Calu3 (cell line): ENCODE measurements at regions not wholly inside any gene's neighbourhood (a gene's known extent, or its start where the extent isn't known, plus 50 kb on each side); places are given as distances from the start of the nearest gene placed in this dataset.

Experiments used
- BruUV-seq: library from RNA; stranded (reverse); fragments of 400-500 nt; replicated peaks from 2 replicates; lab custom pipeline; 2021; lab: Mats Ljungman, UMichigan
- CTCF ChIA-PET: fragments of 300-600 bp; sonication (Branson Sonifier 250); formaldehyde crosslinking; loops from one replicate; lab custom pipeline; 2022; ENCODE audit warnings: antibody characterized with exemption; lab: Charles Lee
- DNase-seq: peaks from one replicate; pipeline ENCODE4 v3.0.0; 2022
- H3K27ac Mint-ChIP-seq: one replicate; pipeline ENCODE4 v1.8.0; 2022; ENCODE audit warnings: mixed read lengths; ENCODE audit not compliant: unreplicated experiment
- H3K27me3 Mint-ChIP-seq: one replicate; pipeline ENCODE4 v1.8.0; 2022; ENCODE audit warnings: mixed read lengths; ENCODE audit not compliant: unreplicated experiment
- H3K36me3 Mint-ChIP-seq: one replicate; pipeline ENCODE4 v1.8.0; 2022; ENCODE audit warnings: mild to moderate bottlenecking, moderate library complexity, mixed read lengths; ENCODE audit not compliant: insufficient read depth, unreplicated experiment
- H3K4me1 Mint-ChIP-seq: one replicate; pipeline ENCODE4 v1.8.0; 2022; ENCODE audit warnings: mild to moderate bottlenecking, low read depth, mixed read lengths; ENCODE audit not compliant: unreplicated experiment
- H3K4me3 Mint-ChIP-seq: one replicate; pipeline ENCODE4 v1.8.0; 2022; ENCODE audit warnings: mild to moderate bottlenecking, low read depth, moderate library complexity, mixed read lengths; ENCODE audit not compliant: unreplicated experiment
- H3K9me3 Mint-ChIP-seq: one replicate; pipeline ENCODE4 v1.8.0; 2022; ENCODE audit warnings: low read depth, mixed read lengths; ENCODE audit not compliant: unreplicated experiment
- CTCF ChIP-seq: fragments of 200-600 bp; IDR thresholded peaks from one replicate; pipeline ENCODE4 v1.8.0; 2022; ENCODE audit warnings: antibody characterized with exemption; ENCODE audit not compliant: unreplicated experiment
- intact Hi-C: fragments of 100-400 bp; cut with micrococcal nuclease; formaldehyde crosslinking; loops from one replicate; pipeline ENCODE4 v1.10.0; 2022; ENCODE audit not compliant: unreplicated experiment

DNA sequence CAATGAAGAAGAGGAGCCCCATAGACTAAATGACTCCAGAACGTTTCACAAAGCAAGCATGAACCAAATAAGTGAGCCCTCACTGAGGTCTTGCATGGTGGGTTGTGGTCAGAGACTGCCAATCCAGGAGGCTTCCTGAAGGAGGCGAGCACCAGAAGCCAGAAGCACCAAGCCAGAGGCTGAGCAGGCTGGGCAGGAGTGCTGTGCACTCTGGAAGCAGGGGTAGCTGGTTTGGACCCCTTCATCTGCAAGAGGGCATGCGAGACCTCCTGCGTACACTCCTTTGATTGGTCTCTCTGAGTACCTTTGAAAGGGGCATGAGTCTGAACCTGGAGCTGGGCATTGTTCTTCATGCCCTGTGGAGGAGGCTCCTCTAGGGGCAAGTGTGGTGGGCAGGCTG lies 192.5 kb downstream of the HAUS1 start:
- DNase-seq, result no peak

GRCh38 chr18:46297124-46297523 lies 192.9 kb downstream of the HAUS1 start:
- no peaks in the 10 kb centered on the region for H3K36me3 Mint-ChIP-seq
- H3K4me3 Mint-ChIP-seq, result no peak overlapping the region
- no peak for TF ChIP-seq CTCF
- H3K27ac Mint-ChIP-seq, result no peak overlapping the region
- intact Hi-C loops, result no loop called here
- H3K9me3 Mint-ChIP-seq, result no peaks in the 10 kb centered on the region
- BruUV-seq, result no TSS peak
- peaks cover 15% of the 10 kb centered on the region for H3K27me3 Mint-ChIP-seq
- H3K4me1 Mint-ChIP-seq, result peaks cover 12% of the 10 kb centered on the region
- CTCF ChIA-PET, result no interaction called here
- no peak for DNase-seq

More for the DNA sequence above, 192.5 kb downstream of the HAUS1 start:
- Mint-ChIP-seq H3K27ac (no peak overlapping the region), H3K9me3 (no peaks in the 10 kb centered on the region), H3K27me3 (peaks cover 11% of the 10 kb centered on the region), H3K4me3 (no peak overlapping the region), H3K36me3 (no peaks in the 10 kb centered on the region), H3K4me1 (peaks cover 12% of the 10 kb centered on the region)
- intact Hi-C loops, result no loop called here
- BruUV-seq, result no TSS peak
- CTCF ChIA-PET, result no interaction called here
- TF ChIP-seq CTCF, result no peak

- no TSS peak for BruUV-seq
- Mint-ChIP-seq H3K4me3 (no peak overlapping the region), H3K36me3 (no peaks in the 10 kb centered on the region), H3K4me1 (peaks cover 12% of the 10 kb centered on the region), H3K27ac (no peak overlapping the region), H3K27me3 (peaks cover 20% of the 10 kb centered on the region), H3K9me3 (no peaks in the 10 kb centered on the region)
- intact Hi-C loops, result no loop called here
- DNase-seq, result no peak
- no peak for TF ChIP-seq CTCF
- CTCF ChIA-PET, result no interaction called here
Measured at GRCh38 chr18:46297621-46298020, 193.4 kb downstream of the HAUS1 start.

GRCh38 chr18:46298511-46298910 lies 194.3 kb downstream of the HAUS1 start:
- Mint-ChIP-seq H3K27ac (no peak overlapping the region), H3K4me3 (no peak overlapping the region), H3K4me1 (peaks cover 7% of the 10 kb centered on the region), H3K9me3 (peaks cover 2% of the 10 kb centered on the region), H3K36me3 (no peaks in the 10 kb centered on the region), H3K27me3 (peaks cover 29% of the 10 kb centered on the region)
- no peak for TF ChIP-seq CTCF
- DNase-seq, result no peak
- CTCF ChIA-PET, result no interaction called here
- no TSS peak for BruUV-seq
- intact Hi-C loops, result no loop called here
